C4-2B (cell line): ENCODE measurements at regions not wholly inside any gene's neighbourhood (a gene's known extent, or its start where the extent isn't known, plus 50 kb on each side); places are given as distances from the start of the nearest gene placed in this dataset.

ENCODE experiments used
- ZFX ChIP-seq: fragments of 450-650 bp; IDR thresholded peaks from 2 replicates; pipeline ENCODE4 v1.6.1; 2017
- TF ChIP-seq, protein P1 (sequence below): fragments of 450-650 bp; conservative IDR thresholded peaks from 2 replicates; pipeline ENCODE4 v1.5.1; 2017; ENCODE audit warnings: mild to moderate bottlenecking

DNA sequence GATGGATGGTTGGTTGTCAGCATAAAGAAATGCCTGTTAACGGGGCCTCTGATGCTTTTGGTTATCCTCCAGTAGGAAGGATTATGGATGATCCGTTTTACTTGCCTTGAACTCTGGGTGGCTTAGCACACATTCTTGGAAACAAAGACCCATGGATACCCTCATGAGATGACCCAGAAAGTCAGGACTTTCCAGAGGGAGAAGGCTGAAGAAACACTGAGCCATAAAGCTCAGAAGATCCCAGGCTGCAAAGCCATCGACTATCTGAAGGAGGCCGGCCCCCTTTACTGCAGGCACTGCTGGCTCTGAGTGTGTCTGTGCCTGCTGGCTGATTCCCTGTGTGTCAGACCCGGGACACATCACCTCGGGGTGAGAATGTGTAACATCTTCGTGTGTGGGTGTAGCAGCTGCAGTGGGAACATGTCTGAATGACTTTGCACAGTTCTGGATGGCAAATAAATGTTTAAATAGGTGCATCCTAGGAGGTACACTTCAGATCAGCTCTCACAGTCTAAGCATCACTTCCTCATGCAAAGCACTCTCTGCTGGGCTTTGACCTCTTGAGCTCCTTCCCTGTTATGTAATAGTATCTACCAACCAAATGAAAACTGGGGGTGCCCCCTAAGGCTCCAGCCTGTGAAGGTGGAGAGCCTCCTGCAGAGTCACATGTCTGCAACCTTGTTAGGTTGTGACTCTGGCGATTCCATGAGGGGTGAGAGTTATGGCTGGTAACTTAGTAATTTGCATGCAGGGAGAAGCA, 1084.9 kb downstream of the TBC1D22A start:
- TF ChIP-seq, protein P1, sequence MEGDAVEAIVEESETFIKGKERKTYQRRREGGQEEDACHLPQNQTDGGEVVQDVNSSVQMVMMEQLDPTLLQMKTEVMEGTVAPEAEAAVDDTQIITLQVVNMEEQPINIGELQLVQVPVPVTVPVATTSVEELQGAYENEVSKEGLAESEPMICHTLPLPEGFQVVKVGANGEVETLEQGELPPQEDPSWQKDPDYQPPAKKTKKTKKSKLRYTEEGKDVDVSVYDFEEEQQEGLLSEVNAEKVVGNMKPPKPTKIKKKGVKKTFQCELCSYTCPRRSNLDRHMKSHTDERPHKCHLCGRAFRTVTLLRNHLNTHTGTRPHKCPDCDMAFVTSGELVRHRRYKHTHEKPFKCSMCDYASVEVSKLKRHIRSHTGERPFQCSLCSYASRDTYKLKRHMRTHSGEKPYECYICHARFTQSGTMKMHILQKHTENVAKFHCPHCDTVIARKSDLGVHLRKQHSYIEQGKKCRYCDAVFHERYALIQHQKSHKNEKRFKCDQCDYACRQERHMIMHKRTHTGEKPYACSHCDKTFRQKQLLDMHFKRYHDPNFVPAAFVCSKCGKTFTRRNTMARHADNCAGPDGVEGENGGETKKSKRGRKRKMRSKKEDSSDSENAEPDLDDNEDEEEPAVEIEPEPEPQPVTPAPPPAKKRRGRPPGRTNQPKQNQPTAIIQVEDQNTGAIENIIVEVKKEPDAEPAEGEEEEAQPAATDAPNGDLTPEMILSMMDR, result no peak
- no peak for TF ChIP-seq ZFX
